Adrenal gland (tissue), 9 donors: ENCODE measurements at regions not wholly inside any gene's neighbourhood (a gene's known extent, or its start where the extent isn't known, plus 50 kb on each side); places are given as distances from the start of the nearest gene placed in this dataset.

ENCODE experiments used
- DNase-seq, 7 donors: peaks; one replicate each; pipeline ENCODE4 v3.0.0-alpha.2; 2019 to 2020
- H3K27ac ChIP-seq, 5 donors: fragments of 200-600 bp; sonication (generic) in 4 of 5; 1 replicate in 3 of 5; 2 replicates in 2 of 5; pipeline versions ENCODE4 v1.5.1 to v1.8.0; 2016 to 2020; ENCODE audit warnings: mild to moderate bottlenecking in 1 of 5
- H3K27me3 ChIP-seq: fragments of 200-600 bp; 2 replicates; pipeline ENCODE4 v1.8.0; 2021
- H3K36me3 ChIP-seq, 2 donors: fragments of 200-600 bp; replicated peaks in 1 of 2; 1 replicate in 1 of 2; 2 replicates in 1 of 2; pipeline versions ENCODE4 v1.5.1 to v1.8.0; 2018 to 2022
- H3K4me1 ChIP-seq, 2 donors: fragments of 200-600 bp; replicated peaks in 1 of 2; 1 replicate in 1 of 2; 2 replicates in 1 of 2; pipeline versions ENCODE4 v1.5.1 to v1.8.0; 2018 to 2021
- H3K4me3 ChIP-seq, 4 donors: fragments of 200-600 bp; sonication (generic) in 3 of 4; one replicate each; pipeline ENCODE4 v1.5.1; 2016 to 2018
- H3K9me3 ChIP-seq, 3 donors: fragments of 200-600 bp; sonication (generic) in 1 of 3; replicated peaks in 1 of 3; 1 replicate in 2 of 3; 2 replicates in 1 of 3; pipeline versions ENCODE4 v1.5.1 to v1.8.0; 2016 to 2021
- CTCF ChIP-seq, 6 experiments: fragments of 450-650 bp in 4 of 6; fragments of 200-600 bp in 2 of 6; sonication (generic) in 1 of 6; IDR thresholded peaks; 1 replicate in 5 of 6; 2 replicates in 1 of 6; pipeline versions ENCODE4 v1.5.1 to v1.8.0; 2016 to 2021; ENCODE audit warnings: antibody characterized with exemption in 6 of 6, mild to moderate bottlenecking in 2 of 6, moderate library complexity in 1 of 6
- POLR2A ChIP-seq, 2 donors: fragments of 450-650 bp; IDR thresholded peaks; one replicate each; pipeline ENCODE4 v1.6.1; 2017; ENCODE audit warnings: antibody characterized with exemption in 2 of 2, mild to moderate bottlenecking in 2 of 2, moderate library complexity in 1 of 2
- WGBS, 4 donors: extraction: QIAGEN DNeasy Blood & Tissue Kit in 2 of 4; methylation state at CpG; one replicate each; pipeline versions ENCODE4 v1.1.5 to v1.1.7; 2013 to 2017; 5-methylcytosine and 5-hydroxymethylcytosine counted together
- intact Hi-C, 2 donors: fragments of 100-400 bp; cut with DNase I; formaldehyde crosslinking; loops; one replicate each; pipeline versions ENCODE4 v1.14.1 to v1.15.0; 2022 to 2023
- donor health status: healthy with polysubstance abuse.
- donor health status: Bipolar disorder and iron deficiency.
- donor health status: DM: yes; HTN: yes; CAD: no.
- donor health status: DM: no; HTN: no; CAD: no.
- donor health status: DM: no; HTN: no; CAD: no.

GRCh38 chr9:75541734-75542133 lies 348.7 kb upstream of the PCSK5 start:
- H3K36me3 ChIP-seq: no peaks in the 10 kb centered on the region
- no peak overlapping the region for H3K27ac ChIP-seq
- WGBS, 4 donors: 81 to 88% (median 83%) methylated on average over 1 of the region's 1 CpG
- intact Hi-C loops: no loop called here
- TF ChIP-seq POLR2A (IDR thresholded peaks at IDR 0.05) (no peak), CTCF (IDR thresholded peaks at IDR 0.05) (no peak)
- H3K27me3 ChIP-seq: no peaks in the 10 kb centered on the region
- H3K4me1 ChIP-seq: no peaks in the 10 kb centered on the region
- DNase-seq: no peak
- no peaks in the 10 kb centered on the region for H3K9me3 ChIP-seq
- H3K4me3 ChIP-seq: no peak overlapping the region

GRCh38 chr9:75544815-75545214 lies 345.7 kb upstream of the PCSK5 start:
- no peak overlapping the region for H3K4me3 ChIP-seq
- no peaks in the 10 kb centered on the region for H3K36me3 ChIP-seq
- no peaks in the 10 kb centered on the region for H3K9me3 ChIP-seq
- no peak for TF ChIP-seq POLR2A (IDR thresholded peaks at IDR 0.05)
- no peak for TF ChIP-seq CTCF (IDR thresholded peaks at IDR 0.05)
- H3K4me1 ChIP-seq: no peaks in the 10 kb centered on the region
- no peak for DNase-seq
- no peak overlapping the region for H3K27ac ChIP-seq
- H3K27me3 ChIP-seq: no peaks in the 10 kb centered on the region
- intact Hi-C loops: no loop called here

- H3K4me1 ChIP-seq: no peaks in the 10 kb centered on the region
- H3K27ac ChIP-seq: no peak overlapping the region
- no peak for DNase-seq
- intact Hi-C loops: no loop called here
- H3K27me3 ChIP-seq: no peaks in the 10 kb centered on the region
- H3K4me3 ChIP-seq: no peak overlapping the region
- H3K9me3 ChIP-seq: no peaks in the 10 kb centered on the region
- TF ChIP-seq POLR2A (IDR thresholded peaks at IDR 0.05) (no peak), CTCF (IDR thresholded peaks at IDR 0.05) (no peak)
- WGBS, 4 donors: 68 to 71% (median 69%) methylated on average over 3 of the region's 3 CpGs
- H3K36me3 ChIP-seq: no peaks in the 10 kb centered on the region
Measured at GRCh38 chr9:75545287-75545686, 345.2 kb upstream of the PCSK5 start.

GRCh38 chr9:75548871-75549270 lies 341.6 kb upstream of the PCSK5 start:
- no peaks in the 10 kb centered on the region for H3K4me1 ChIP-seq
- intact Hi-C loops: no loop called here
- no peak overlapping the region for H3K4me3 ChIP-seq
- no peaks in the 10 kb centered on the region for H3K27me3 ChIP-seq
- no peaks in the 10 kb centered on the region for H3K36me3 ChIP-seq
- no peaks in the 10 kb centered on the region for H3K9me3 ChIP-seq
- WGBS, 4 donors: 56 to 85% (median 71%) methylated on average over 2 of the region's 2 CpGs
- H3K27ac ChIP-seq: no peak overlapping the region
- TF ChIP-seq CTCF (IDR thresholded peaks at IDR 0.05): no peak
- TF ChIP-seq POLR2A (IDR thresholded peaks at IDR 0.05): no peak
- no peak for DNase-seq
